Daoy (cell line): ENCODE measurements at regions not wholly inside any gene's neighbourhood (a gene's known extent, or its start where the extent isn't known, plus 50 kb on each side); places are given as distances from the start of the nearest gene placed in this dataset.

Experiments used
- DNase-seq: peaks from one replicate; pipeline ENCODE4 v3.0.0-alpha.2; 2015; ENCODE audit warnings: low read depth

DNA sequence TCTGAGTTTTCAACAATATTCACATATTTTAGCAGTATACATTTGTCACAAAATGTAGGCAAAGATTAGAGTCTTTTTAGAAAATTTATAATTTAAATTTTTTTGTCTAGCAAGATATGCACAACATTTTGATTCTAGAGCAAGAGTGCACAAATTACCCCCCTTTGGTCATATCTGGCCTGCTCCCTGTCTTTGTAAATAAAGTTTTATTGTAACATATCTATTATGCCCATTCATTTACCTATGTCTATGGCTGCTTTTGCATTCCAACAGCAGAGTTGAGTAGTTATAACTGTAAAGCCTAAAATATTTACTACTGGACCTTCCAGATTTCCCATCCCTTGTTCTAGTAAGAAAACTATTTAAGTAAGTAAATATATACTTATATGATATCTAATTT lies 430.7 kb downstream of the EDEM1 start:
- DNase-seq, result no peak

DNA sequence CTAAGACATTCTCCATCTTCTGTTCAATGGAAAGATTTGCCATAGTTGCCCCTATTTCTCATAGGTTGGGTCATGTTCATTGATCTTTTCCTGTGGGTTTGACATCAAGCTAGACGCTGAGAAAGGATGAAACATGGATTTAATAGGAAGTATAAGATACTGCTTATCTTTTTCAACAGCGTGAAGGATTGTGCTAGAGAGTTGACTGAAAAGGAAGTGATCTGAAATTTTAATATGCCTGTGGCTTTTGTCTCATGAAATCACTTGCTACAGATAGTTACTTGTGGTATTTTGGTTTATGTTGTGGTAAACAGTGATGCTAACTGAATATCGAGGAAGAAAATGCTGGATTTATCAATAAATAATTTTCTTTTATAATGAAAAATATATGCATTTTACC lies 442.9 kb downstream of the EDEM1 start:
- no peak for DNase-seq

DNA sequence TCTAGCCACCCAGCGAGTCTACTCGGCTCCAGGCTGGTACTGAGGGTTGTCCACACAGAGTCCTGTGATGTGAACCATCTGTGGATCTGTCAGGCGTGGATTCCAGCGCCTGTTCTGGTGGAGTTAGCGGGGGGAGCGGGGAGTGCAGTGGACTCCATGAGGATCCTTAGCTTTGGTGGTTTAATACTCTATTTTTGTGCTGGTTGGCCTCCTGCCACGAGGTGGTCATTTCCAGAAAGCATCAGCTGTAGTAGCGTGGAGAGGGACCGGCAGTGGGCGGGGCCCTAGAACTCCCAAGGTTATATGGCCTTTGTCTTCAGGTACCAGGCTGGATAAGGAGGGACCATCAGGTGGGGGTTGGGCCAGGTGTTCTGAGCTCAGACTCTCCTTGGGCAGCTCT lies 446.5 kb downstream of the EDEM1 start:
- no peak for DNase-seq

DNA sequence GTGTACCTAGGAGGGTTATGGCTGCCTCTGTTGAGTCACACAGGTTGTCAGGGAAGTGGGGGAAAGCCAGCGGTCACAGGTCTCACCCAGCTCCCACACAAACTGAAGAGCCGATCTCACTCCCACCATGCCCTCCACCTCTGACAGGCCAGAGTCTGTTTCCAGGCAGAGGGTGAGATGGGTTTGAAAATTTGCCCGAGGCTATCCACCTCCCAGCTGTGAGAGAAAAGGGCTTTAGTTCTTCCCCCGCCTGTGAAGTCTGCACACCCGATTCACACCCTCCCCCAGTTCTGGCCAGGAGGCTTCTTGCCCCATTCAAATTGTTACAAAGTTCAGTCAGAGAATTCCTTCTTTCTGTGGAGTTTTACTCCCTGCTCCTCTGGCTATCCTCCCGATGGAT lies 446.9 kb downstream of the EDEM1 start:
- no peak for DNase-seq

DNA sequence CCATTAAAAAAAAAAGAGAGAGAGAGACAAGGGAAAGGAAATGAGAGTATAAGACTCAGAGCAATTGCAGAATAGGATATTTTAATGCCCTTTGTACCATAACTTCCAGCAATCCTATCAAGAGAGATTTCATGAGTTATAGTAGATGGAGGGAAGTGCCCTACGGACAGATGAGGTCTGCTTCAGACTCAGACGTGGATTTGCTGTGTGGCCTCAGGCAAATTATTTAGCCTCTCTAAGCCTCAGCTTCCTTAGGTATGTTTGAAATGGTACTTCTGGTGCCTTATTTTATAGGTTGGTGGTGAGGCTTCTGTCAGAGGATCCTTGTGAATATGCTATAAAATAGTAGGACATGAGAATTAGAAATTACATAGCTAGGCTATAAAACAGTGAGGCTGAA lies 448.2 kb downstream of the EDEM1 start:
- DNase-seq, result no peak

DNA sequence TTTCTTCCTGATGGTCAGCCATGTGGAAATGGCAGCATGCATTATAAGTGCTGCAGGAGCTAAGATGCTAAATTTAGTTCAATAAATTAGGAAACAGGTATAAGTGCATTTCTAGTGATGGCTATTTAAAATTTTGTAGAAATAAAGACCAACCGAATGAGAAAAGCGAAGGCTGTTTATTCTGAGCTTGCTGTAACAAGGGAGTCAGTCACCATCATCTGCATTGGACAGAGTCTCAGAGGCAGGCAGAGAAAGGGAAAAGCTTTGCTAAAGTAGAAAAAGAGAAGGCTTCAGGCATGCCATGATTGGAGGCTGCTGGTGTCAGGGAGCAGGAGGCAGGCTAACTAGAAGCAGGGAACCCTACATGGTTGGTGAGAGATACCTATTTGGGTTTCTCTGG lies 451.0 kb downstream of the EDEM1 start:
- DNase-seq, result no peak

DNA sequence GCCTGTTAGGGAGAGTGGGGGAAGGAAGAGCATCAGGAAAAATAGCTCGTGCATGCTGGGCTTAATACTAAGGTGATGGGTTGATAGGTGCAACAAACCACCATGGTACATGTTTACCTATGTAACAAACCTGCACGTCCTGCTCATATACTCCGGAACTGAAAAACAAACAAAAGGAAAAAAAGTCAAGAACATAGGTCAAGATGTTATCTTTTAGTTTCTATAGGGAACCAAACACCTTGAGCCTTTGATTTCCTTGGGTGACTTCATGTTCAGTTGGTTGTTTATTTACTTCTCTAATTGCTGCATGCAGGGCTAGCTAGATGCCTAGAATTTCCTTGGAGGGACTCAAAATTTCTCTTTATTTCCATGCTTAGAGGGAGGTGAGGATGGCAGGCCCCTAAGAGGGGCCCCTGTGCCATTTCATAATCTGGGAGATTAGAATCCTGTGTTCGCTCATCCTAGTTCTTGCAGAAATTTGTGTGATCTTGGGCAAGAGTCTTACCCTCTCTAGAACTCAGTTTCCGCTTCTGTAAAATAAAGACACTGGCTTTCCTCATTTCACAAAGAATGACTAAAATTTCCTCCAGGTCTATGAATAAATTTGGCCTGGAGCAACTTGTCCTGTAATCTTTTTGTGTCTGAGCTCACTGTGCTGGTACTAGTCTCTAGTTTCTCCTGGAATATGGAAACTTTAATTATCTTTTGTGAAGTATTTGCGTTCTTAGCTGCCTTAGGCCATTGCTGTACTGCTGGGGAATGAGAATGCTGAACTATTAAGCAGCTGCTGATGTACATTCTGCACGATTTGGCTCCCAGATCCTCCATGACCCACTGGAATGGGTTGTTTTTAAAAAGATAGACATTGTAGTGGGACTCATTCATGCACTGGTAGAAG lies 457.5 kb downstream of the EDEM1 start:
- DNase-seq, result no peak

DNA sequence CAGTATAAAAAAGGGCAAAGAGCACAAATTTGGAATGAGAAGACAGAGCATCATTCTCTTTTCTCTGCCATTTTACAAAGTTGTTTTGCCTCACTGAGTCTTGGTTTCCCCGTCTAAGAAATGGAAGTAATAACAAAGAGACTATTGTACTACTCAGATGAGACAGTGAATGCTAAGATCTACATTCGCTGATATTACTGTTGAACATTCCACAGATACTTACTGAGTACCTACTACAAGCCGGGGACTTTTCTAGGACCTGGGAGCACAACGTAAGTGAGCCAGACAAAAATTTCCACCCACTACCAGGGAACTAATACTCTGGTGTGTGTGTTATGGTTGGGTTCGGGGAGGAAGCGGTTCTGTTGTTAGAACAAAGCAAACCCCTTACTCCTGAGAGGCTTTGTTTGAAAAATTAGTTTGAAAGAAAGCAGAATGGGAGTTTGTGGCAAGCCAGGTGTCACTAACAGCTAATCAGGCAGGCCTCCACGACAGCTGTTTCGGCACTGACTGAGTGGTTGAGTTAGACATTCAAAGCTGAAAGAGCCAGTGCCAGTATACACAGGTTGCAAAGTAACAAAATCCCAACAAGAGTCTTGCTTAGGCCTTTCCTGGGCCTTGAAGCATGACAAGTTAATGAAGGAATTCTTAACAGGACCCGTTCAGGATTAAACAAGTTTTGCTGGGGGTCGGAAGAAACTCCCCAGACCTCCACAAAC lies 458.3 kb downstream of the EDEM1 start:
- no peak for DNase-seq

DNA sequence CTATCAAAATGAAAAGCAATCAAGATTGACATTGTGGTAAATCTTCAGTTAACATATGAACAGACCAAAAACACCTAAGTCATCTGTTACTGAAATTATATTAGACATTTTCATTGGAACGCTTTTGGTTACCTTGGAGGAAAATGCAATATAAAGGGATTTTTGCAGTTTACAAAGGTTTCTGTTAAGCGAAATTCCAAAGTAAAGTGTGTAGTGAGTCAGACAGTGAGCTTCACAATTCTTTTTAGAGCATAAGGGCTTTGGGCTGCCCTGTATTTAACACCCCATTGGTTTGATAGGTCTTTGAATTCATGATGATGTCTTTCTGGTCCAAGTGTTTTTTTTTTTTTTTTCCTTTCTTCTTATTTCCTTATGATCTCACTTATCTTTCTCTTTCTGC lies 462.8 kb downstream of the EDEM1 start:
- DNase-seq, result no peak

DNA sequence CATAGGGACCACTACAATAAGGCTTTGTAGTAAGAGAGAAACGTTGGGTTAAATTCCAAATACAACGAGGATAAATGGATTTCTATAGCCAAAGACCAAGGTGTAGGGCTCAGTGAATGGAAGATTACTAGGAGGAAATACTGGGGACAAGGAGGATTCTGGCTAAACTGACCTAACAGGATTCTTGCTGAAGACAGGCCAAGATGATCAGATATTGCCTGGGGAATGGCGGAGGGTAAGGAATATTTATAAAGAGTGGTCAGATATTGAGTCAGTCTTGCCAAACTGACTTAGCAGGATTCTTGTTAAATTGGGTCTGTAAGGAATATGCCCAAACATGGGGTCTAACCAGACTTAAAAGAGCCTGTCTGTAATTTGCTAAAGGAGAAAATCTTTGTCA lies 463.8 kb downstream of the EDEM1 start:
- DNase-seq, result no peak

DNA sequence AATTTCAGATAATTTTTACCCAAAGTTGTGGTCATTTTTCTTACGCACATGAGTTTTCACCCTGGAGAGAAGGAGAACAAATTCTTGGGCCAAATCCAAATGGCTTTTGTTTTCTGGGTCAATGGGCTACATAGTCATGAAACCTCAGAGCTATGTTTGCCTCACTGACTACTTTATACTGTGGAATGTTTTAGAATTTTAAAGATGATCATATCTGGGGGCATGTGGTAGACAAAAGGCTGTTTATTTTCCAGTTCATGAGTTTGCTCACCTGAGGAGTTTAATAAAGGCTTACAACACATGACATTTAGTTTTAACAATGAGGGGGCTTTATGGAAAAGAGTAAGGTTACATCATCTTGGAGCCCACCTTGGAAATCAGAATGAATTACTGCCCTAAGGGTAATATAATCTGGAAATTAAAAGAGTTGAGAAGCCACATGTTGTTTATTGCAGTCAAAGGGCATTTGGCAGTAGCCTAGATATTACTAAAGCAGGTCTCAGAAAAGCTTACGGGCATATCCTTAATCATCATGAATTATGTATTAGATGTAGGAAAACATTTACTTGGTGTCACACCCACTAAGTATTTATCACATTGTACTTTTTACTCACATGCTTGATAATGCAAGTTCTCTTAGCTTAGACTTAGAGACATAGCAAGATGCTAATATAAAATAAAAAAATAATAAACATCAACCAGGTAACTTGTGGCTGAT lies 466.1 kb downstream of the EDEM1 start:
- DNase-seq, result no peak

DNA sequence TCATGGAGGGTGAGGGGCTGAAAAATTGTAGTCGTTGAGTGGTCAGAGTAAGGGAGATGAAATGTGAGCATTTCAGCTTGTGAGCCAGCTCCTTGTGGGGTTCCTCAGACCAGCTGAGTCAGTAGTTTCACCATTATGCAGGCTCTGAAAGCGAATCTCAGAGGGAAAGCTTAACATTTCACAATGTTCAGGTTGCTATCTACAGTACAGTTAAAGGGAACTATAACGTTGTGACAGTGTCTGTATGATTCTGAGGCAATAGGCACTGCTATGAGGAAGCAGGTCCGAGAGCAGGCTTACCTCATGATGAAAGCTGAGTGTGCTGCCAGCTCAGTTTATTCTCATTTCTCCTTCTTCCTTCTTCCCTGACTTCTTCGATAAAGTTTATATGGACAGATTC lies 469.6 kb downstream of the EDEM1 start:
- no peak for DNase-seq

DNA sequence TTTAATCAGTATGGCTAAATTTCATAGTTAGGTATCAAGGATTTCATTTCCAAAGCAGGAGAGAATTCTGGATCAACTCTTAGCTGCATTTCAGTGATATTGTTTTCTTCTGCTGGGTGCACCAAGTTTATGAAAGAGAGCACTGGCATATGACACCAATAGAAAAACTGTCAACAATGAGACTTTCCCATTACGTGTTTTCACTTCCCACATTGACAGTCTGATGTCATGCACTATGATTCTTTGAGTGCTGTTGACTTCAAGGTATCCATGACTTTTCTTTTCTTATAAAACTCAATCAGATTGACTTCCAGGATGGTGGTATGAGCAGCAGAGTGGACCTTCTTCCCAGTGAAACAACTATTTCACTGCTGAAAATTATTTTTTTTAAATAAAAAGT lies 476.1 kb downstream of the EDEM1 start:
- no peak for DNase-seq

DNA sequence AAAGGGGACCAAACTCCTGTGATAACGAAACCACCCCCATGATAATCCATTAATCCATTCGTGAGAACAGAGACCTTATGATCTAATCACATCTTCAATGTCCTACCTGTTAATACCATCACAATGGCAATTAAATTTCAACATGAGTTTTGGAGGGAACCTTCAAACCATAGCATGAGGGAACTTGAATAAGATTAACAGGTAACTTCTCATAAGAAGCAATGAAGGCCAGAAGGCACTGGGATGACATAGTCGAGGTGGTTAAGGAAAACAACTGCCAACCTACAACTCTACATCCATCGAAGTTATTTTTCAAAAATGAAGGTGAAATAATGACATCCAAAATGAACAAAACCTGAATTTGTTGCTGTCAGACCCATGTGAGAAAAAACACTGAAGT lies 478.9 kb downstream of the EDEM1 start:
- DNase-seq, result no peak

DNA sequence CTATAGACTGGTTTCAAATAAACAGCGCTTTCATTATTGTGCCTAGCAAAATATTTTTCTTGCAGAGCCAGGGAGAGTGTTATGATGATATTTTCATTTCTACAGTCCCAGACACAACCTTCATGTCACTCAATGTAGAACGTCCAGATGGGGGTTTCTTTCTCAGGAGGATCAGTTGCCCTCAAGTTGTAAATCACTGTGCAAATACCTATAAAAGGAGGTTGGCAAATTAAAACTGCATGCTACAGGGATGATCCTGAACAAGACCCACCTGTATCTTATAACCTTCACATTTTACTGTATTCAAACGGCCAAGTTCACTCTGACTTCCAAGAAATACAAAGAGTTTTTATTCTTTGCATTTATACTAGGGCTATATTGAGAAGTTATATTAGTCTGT lies 486.0 kb downstream of the EDEM1 start:
- DNase-seq, result no peak

DNA sequence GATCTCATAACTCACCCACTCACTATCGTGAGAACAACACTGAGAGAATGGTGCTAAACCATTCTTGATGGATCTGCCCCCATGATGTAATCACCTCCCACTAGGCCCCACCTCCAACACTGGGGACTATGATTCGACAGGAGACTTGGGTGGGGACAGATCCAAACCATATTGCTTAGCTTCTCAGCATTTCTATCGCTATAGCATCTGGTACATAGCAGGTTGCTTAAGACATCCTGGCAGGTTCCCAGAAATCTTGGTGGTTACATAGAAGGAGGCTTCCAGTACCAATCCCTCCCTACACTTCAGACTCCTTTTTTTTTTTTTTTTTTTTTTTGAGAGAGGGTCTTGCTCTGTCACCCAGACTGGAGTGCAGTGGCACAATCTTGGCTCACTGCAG lies 487.8 kb downstream of the EDEM1 start:
- DNase-seq, result no peak

DNA sequence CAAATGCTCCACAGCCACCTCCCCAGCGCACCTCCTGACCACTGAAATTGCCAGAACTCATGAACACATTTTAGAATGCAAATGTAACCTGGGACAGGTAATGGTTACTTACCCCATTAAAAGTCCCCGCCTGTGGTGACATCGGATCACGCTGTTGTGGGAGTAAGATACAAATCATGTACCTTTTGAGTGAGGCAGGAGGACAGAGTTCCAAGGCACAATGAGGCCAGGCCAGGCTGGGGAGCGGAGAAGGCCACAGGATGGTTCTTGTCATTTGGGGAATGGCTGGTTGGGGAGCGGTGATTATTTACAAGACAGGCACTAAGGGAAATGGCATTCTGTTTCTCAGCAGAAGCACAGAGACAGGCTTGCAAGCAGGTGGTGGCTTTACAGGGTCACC lies 490.0 kb downstream of the EDEM1 start:
- no peak for DNase-seq

DNA sequence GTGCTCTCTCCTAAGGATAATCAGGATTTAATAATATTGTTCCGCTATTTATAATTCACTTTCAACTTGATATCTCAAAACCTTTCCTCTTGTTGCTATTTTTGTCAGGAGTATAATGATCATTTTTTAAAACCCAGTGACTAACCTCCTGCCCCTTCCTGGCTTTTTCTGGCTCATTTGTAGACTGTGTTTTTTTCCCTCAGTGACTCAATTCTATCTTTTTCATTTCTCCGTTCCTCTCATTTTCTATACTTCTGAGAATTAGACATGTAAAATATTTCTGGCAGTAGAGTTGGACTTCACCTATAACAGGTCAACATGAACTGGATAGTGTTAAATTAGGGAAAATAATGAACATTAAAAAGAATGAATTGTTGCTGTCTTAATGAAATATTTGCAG lies 490.7 kb downstream of the EDEM1 start:
- DNase-seq, result no peak

DNA sequence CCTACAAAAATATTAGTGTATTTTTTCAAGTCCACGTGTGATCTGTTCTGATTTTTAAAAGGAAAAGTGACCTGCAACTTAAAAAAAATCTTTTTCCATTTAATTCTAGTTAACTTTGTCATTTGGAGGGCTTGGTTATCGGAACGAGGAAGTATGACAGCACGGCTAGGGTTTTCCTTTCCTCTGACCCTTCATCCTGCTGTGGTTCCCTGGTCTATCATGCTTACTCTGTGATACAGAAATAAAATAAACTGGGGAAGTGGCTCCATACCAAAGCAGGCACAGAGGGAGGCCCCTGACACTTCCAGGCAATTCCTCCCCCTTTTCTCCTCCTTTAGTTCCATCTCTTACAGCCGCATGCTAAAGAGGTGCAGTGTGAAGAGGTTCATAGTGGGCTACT lies 491.3 kb downstream of the EDEM1 start:
- no peak for DNase-seq

DNA sequence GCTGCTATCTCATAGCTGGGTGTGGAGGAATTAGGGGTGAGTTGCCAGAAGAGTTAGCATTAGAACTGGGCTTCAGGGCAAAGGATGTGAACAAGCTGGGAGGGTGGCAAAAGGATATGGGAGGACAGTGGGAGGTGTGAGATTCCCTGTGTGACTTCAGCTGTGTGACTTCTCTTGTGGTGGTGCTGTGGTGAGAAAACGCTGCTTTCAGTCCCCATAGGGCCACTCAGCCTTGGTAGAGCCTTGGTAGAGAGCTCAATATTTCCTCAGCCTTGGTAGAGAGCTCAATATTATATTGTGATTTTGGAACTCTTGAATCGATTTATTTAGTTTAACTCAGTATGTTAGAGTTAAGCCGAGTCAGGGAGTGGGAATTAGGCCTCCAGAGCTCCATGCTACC lies 499.7 kb downstream of the EDEM1 start:
- no peak for DNase-seq

DNA sequence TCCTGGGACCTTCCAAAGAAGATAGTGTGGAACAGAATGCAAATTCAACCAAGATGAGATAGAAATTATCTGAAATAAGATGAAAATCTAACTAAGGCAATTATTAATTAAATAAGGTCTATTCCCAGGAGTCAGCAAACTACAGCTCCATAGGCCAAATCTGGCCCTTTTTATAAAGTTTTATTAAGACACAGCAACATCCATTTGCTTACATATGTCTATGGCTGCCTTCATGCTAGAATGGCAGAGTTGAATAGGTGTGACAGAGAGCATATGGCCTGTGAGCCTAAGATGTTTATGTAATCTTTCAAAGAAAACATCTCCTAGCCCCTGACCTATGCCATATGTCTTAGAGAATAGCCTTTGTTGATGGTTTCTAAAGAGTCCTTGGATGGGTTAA lies 503.0 kb downstream of the EDEM1 start:
- no peak for DNase-seq

DNA sequence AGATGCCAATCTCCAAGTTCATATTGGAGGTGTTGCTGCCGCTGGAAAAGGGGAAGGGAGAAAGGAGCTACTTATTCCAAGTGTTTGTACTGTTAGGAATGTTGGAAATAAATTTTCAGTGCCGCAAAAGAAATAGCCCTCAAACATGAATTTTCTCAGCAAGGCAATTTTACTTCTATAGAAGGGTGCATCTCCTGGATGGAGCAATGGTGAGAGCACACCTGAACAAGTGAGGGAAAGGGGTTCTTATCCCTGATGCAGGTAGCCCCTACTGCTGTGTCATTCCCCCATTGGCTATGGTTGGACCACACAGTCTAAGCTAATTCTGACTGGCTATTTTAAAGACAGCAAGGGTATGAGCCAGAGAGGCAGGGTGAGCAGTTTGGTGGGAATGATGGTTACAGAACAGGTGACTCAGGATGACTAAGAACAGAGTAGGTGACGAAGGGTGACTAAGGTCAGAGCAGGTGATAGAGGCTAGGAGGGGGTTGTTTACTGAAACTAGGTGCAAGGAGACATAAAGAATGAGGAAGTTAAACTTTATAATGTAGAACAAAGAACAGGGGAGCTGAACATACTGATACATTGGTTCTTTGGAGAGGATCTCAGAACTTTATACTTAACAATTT lies 503.5 kb downstream of the EDEM1 start:
- no peak for DNase-seq
